NCI-H524 (cell line): ENCODE measurements at regions not wholly inside any gene's neighbourhood (a gene's known extent, or its start where the extent isn't known, plus 50 kb on each side); places are given as distances from the start of the nearest gene placed in this dataset.

Source experiments
- DNase-seq, 2 experiments: peaks; one replicate each; lab custom pipeline; 2025; lab: John Stamatoyannopoulos, UW

- no peak for DNase-seq
These were observed 123.9 kb upstream of the ADAMTSL1 start for GRCh38 chr9:18350036-18350435.

DNA sequence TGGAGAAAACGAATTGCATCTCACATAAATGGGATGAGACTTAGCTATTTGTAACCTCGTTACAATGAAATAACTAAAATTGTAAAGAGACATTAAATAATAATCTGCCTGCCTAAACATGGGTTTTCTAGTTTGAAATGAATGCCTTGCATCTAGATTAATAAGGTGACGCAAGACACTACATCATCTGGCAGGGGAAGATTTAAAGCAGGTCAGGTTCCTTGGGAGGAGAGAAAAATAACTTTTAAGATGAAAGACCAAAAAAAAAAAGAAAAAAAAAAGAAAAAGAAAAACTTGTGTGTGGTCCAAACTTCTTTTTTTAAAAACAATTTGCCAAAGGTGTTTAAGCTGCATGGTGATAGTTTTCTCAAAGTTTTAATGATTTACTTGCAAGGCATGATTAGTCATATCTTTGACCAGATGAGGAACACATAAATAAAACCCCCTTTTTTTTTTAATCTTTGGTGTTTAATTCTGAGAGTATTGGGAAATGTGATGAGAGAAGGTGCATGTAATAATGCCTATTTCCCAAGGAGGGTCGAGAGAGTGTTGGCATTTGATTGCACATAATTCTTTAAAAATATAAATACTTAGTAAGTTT is 122.9 kb upstream of the ADAMTSL1 start:
- no peak for DNase-seq

DNA sequence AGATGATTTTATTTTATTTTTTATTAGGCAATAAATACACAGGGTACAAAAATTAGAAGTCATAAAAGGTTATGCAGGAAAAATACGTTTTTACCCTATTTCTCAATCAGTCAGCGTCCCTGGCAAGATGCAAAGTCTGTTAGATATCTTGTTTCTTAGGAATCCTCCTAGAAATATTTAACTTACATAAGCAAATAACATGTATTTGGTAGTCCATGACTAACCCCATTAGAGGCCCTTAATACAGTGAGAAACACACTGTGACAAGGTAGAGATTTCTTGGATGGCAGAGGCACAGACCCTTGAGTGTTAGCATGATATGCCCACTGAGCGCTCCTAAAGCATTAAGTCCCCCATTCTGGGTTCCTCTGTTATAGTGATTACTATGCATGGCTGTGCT is 121.2 kb upstream of the ADAMTSL1 start:
- no peak for DNase-seq

DNA sequence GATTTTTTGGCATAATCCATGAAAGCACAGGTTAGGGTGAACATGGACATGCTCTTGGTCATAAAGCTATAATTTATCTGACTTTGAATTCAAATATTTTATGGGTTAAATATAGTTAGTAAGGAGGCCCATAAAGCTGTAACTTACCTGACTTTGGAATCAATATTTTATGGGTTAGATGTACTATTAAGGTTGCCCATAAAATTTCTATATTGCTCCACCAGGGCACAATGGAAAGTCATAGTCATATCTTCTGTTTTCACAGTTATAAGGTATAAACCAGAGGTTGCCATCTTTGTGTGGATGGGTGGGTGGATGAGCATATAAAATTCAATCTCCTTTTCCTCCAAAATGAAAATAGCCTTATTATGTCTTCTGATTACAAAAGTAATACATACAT is 120.5 kb upstream of the ADAMTSL1 start:
- no peak for DNase-seq

DNA sequence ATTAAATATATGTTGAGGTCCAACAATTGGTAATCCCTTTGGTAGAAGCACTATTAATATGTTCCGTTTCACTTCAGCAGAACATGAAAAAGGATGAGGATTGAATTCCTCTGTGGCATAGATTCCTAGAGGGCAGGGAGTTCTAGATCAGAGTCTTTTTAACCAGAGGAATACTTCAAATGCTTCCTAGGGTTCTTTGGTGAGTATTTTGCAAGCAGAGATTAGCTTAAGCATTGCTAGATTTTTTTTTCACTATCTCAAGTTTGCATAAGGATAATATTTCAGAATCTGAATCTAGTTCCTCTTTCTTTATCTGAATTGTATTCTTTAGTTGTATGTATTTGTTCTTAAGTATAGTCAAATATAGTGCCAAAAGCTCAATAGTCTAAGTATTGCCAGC is 116.6 kb upstream of the ADAMTSL1 start:
- no peak for DNase-seq

- no peak for DNase-seq
These were observed 115.6 kb upstream of the ADAMTSL1 start for GRCh38 chr9:18358325-18358724.

DNA sequence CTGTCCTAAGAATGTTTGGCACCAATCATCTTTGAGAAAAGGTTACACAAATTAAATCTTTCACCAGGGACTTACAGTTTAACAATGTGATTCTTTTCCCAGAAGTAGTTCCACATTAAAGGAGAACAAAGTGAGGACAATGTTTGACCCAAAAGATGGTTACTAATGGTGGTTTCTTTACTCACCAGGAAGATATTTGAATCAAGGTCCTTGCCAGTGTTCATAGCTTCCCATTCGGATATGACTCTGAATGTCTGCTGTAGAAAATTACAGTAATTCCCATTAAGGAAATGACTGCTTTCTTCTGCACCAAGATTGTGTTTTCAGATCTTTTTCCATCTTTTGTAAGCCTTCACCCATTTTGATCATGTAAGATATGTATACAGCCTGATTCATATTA is 114.6 kb upstream of the ADAMTSL1 start:
- no peak for DNase-seq

DNA sequence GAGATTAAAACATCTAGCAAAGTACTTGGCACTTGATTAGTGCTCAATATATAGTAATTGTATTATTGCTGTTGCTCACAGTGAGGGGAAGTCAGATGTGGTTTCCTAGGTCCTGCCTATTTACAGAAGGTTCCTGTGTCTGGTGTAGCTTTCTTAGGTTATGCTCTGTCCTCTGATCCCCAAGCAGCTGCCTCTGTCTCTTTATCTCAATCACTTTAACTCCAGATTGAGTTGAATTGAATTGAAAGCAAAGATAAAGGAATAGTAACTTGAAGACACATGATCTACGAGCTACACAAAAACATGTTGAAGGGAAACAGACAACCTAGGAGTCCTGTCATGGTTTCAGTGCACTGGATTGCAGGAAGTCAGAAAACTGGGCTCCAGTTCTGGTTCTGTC is 113.9 kb upstream of the ADAMTSL1 start:
- DNase-seq, result no peak

DNA sequence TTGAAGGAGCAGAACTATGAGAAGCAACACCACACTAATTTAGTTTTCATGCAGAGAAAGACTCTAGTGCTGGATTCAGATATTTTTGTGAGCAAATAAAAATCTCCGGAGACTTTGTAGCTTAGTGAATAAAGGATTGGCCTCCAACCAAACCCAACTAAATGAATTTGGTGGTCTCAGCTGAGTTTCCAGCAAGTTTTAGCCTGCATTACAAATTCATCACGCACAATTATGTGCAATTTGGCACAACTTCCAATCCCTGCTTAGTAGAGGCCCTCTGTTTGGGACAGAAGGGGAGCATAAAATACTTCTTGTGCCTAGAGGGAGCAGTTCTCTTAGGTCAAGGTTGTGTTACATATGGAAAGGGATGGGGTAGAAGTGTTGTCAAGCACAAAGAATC is 112.3 kb upstream of the ADAMTSL1 start:
- DNase-seq, result no peak

DNA sequence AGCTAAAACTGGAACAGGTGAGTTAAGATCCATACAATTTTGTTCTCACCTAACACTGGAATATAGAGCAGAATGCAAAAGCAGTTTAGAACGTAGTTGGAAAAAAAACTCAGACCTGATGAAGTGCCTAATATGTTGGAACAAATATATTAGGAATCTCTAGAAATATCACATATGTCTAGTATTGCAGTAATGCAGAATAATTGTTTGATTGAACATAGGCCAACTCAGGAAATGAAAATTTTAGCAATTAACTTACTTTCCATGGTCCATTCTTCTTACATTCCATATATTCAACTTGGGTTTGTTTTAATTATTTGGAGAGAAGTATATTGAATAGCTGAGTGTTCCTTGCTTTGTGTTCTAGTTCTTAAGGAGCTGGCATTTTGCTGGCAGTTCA is 111.8 kb upstream of the ADAMTSL1 start:
- no peak for DNase-seq

DNA sequence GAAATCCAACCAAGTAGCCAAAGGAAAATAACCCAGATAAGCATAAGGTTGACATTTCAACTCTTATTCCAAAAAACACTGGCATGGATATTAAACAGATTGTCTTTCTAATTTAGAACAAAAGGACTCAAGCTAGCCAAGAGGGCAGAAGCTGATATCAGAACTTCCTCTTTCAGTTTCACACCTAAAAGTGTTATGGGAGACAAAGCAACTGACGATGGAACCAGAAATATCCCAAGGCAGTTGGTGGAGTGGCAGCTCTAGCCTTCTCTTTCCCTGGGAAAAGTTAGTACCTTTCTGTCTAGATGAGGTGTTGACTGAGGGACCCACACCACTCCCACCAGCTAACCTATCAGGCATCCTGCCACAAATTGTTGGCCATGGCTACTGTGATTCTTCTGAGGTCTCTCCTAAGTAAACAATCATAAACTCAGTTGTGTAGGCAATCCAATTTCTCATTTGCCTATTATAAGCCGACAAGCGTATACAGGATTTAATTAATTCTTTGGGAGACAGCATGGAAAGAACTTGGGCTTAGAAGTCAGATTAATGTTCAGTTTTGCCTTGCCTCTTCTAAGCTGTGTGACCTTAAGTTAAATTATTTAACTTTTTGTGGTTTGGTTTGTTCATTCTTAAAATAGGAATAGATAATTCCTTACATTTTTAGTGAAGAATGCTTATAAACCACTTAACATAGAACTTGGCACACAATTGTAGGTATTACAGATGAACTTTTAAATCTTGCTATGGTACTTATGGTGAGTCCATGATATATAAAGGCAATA is 110.9 kb upstream of the ADAMTSL1 start:
- no peak for DNase-seq

GRCh38 chr9:18365651-18366050 is 108.3 kb upstream of the ADAMTSL1 start:
- no peak for DNase-seq

DNA sequence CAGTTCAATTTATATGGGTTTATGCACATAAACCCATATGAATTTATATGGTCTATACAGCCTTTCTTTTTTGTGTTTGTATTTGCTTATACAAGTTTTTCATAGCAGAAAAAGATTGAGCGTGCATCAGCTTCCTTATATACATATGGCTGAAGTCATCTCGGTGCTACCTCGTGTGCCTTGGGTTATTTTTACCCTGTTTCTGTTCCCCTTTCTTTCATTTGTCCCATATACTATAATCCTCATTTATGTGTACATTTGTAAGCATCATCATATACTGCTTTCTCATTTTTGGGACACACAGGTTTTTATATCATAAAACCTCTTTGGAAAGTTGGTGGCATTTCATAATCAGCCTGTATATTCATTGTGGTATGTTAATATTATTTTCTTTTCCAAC is 107.8 kb upstream of the ADAMTSL1 start:
- no peak for DNase-seq

- DNase-seq, result no peak
These were observed 105.7 kb upstream of the ADAMTSL1 start for GRCh38 chr9:18368206-18368605.

- DNase-seq, result no peak
These were observed 102.8 kb upstream of the ADAMTSL1 start for GRCh38 chr9:18371141-18371540.

DNA sequence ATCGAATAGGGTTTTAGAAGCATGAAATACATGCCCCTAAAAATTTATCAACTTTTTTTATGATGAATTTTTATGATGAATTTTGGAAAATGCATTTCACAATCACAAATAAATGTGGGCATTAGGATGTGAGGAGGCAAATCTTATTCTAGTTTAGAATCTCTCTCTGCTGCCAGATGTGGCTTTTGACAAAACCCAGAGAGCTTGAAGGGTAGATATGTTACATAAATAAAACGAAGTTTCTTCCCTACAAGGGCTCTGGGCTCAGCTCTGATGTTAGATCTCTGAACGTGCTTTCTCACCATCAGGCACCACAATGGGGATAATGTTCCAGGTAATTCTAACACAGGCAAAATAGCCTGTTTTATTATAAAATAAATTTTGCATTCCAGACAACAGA is 102.3 kb upstream of the ADAMTSL1 start:
- no peak for DNase-seq

- DNase-seq, result no peak
These were observed 94.7 kb upstream of the ADAMTSL1 start for GRCh38 chr9:18379073-18379811.

GRCh38 chr9:18382243-18382642 is 91.7 kb upstream of the ADAMTSL1 start:
- DNase-seq, result no peak

DNA sequence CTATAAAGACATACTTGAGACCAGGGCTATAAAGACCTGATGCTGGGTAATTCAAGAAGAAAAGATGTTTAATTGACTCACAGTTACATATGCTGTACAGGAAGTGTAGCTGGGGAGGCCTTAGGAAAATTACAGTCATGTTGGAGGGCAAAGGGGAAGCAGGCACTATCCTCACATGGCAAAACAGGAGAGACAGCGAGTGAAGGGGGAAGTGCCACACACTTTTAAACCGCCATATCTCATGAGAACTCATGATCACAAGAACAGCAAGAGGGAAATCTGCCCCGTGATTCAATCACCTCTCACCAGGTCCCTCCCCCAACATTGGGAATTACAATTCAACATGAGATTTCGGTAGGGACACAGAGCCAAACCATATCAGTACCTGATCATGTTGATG is 89.9 kb upstream of the ADAMTSL1 start:
- DNase-seq, result no peak

DNA sequence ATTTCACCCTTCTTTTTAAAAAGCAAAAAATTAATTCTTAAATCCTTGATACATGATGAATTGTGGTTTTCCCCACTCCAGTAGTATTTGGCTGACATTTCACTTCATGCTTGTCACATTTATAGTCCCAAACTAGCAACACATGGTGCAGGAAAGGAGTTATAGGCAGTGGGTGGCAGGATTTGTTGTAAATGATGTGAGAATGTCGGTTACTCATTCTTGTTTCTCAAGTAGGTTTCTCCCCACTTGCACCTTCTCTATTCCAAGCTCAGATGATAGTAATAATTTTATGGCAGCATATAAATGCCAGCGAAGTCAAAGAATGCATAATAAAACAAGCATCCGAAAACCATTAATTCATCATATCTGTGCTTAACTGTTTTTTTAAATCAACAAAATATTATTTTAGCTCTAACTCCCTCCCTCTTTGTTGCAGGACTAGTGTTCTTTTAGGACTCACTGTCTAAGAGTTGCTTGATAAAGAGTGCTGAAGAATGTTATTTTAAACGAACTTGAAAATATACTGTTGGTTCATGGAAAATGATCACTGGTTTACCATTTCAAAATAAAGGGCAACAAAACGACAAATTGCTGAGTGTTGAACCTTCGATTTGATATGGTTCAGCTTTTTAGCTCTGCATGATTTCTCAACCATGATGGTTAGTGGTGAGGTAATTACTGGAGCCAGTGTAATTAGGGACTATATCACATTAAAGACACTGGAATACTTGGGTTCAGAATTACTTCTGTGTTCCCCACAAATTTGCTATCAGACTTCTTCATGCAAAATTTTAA is 88.1 kb upstream of the ADAMTSL1 start:
- DNase-seq, result no peak

GRCh38 chr9:18390393-18390792 is 83.6 kb upstream of the ADAMTSL1 start:
- DNase-seq, result no peak

DNA sequence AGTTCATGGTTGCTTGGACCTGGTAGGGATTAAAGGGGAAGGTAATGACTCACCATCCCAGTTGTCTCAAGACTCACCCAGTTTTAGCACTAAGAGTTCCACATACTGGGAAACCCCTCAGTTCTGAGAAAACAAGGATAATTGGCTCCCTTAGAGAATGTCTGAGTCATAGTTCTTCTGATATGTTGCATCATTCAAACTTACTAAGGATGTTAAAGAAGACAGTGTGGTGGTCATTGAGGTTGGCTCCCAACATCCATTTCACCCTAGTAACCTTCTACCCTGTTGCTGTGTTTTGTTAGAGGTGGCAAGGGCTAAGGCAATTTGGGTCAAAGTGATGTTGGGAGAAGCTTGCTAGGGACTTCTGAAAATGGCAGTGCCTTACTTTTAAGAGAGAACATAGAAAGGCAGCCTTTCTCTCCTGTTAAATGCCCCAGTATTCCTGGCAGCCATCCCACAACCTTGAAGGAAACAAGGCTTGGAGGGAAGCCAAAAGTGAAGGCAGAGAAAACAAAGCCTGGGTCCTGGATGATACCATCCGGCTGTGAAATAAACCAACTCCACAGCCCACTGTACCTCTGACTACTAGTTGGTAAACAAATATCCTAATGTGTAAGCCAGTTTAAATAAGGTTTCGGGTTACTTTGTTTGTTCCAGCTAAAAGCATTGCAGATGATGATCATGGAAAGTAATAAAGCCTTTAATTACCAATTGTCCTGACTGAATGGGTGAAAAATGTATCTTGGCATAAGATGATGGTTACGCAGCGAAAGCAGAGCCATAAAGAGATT is 80.4 kb upstream of the ADAMTSL1 start:
- peak in 1 of 2 experiments; percentile 21 for DNase-seq
